DND-41 (cell line): ENCODE measurements at regions not wholly inside any gene's neighbourhood (a gene's known extent, or its start where the extent isn't known, plus 50 kb on each side); places are given as distances from the start of the nearest gene placed in this dataset.

Source experiments
- ATAC-seq: fragments of 200-7000 bp; cut with Tn5 transposase; 3 replicates; pipeline ENCODE4 v1.9.1; 2021; ENCODE audit warnings: low read depth; ENCODE audit not compliant: insufficient read depth
- DNase-seq: peaks from one replicate; pipeline ENCODE4 v3.0.0-alpha.2; 2020
- H2AFZ ChIP-seq: 2 replicates; pipeline ENCODE4 v1.6.0; 2012; ENCODE audit warnings: low read depth, low read length
- H3K27ac ChIP-seq: 2 replicates; pipeline ENCODE4 v1.5.1; 2012; ENCODE audit warnings: low read length, inconsistent platforms
- H3K27me3 ChIP-seq: fragments of 200-600 bp; sonication (generic); 2 replicates; pipeline ENCODE4 v1.6.0; 2012; ENCODE audit warnings: low read length, mild to moderate bottlenecking, inconsistent platforms; ENCODE audit not compliant: insufficient read depth, poor library complexity
- H3K36me3 ChIP-seq: 2 replicates; pipeline ENCODE4 v1.5.1; 2012; ENCODE audit warnings: low read length, inconsistent platforms; ENCODE audit not compliant: insufficient read depth
- H3K4me1 ChIP-seq: 2 replicates; pipeline ENCODE4 v1.5.1; 2012; ENCODE audit warnings: mild to moderate bottlenecking, low read length; ENCODE audit not compliant: insufficient read depth
- H3K4me2 ChIP-seq: 2 replicates; pipeline ENCODE4 v1.6.0; 2012; ENCODE audit warnings: mild to moderate bottlenecking, moderate library complexity, low read length, inconsistent platforms; ENCODE audit not compliant: insufficient read depth
- H3K4me3 ChIP-seq, 2 experiments: fragments of 200-600 bp in 1 of 2; shearing (Covaris generic) in 1 of 2; 2 replicates each; pipeline ENCODE4 v1.5.1; 2012 to 2016; ENCODE audit warnings: inconsistent platforms in 2 of 2, low read length in 2 of 2, mild to moderate bottlenecking in 2 of 2, low read depth in 1 of 2, moderate library complexity in 1 of 2
- H3K79me2 ChIP-seq: 2 replicates; pipeline ENCODE4 v1.6.0; 2012; ENCODE audit warnings: low read length, inconsistent platforms; ENCODE audit not compliant: insufficient read depth
- H3K9ac ChIP-seq: 2 replicates; pipeline ENCODE4 v1.6.0; 2012; ENCODE audit warnings: low read depth, mild to moderate bottlenecking, inconsistent platforms, low read length, moderate library complexity
- H3K9me3 ChIP-seq: 2 replicates; pipeline ENCODE4 v1.5.1; 2012; ENCODE audit warnings: low read length, moderate library complexity, mild to moderate bottlenecking, inconsistent platforms; ENCODE audit not compliant: insufficient read depth, severe bottlenecking
- H4K20me1 ChIP-seq: 2 replicates; pipeline ENCODE4 v1.6.0; 2012; ENCODE audit warnings: low read length; ENCODE audit not compliant: insufficient read depth
- CTCF ChIP-seq: IDR thresholded peaks from 2 replicates; pipeline ENCODE4 v1.5.1; 2012; ENCODE audit warnings: borderline replicate concordance, low read length, moderate library complexity, mild to moderate bottlenecking; ENCODE audit not compliant: poor library complexity, severe bottlenecking; ENCODE audit errors: extremely low read depth
- EZH2 ChIP-seq: IDR thresholded peaks from 3 replicates; pipeline ENCODE4 v1.6.1; 2012; ENCODE audit warnings: borderline replicate concordance, low read depth, mild to moderate bottlenecking, moderate library complexity, low read length, inconsistent platforms; ENCODE audit not compliant: severe bottlenecking

GRCh38 chrX:118189000-118189399, 72.4 kb upstream of the KLHL13 start:
- ATAC-seq: no peak
- no peaks in the 10 kb centered on the region for H3K27me3 ChIP-seq
- no peak overlapping the region for H3K9ac ChIP-seq
- H4K20me1 ChIP-seq: no peaks in the 10 kb centered on the region
- H3K9me3 ChIP-seq: no peaks in the 10 kb centered on the region
- H3K27ac ChIP-seq: no peak overlapping the region
- no peaks in the 10 kb centered on the region for H3K4me1 ChIP-seq
- no peak overlapping the region for H3K4me2 ChIP-seq
- no peak for DNase-seq
- H3K4me3 ChIP-seq: no peak overlapping the region
- H2AFZ ChIP-seq: no peak overlapping the region
- no peak for TF ChIP-seq EZH2
- no peak for TF ChIP-seq CTCF
- no peaks in the 10 kb centered on the region for H3K79me2 ChIP-seq
- H3K36me3 ChIP-seq: no peaks in the 10 kb centered on the region

DNA sequence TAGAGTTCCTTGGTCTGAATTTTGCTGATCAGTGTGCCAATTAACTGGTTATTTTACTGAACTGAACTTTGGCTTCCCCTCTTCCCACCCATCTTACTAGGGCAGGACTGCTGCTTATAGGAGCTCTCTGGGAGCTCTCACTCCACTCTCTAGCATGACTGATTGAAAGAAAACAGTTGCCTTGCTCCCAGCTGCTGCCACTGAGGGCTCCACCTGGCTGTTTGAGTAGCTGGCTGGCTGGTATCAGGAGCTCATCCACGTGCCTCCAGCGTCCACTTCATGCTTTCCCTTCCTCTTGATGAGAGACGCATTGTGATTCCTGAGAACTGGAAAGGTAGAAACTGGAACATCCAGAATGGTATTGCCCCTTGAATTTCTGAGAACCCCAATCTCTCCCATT, 73.0 kb upstream of the KLHL13 start:
- H3K4me2 ChIP-seq: no peak overlapping the region
- H3K36me3 ChIP-seq: no peaks in the 10 kb centered on the region
- H3K9ac ChIP-seq: no peak overlapping the region
- no peaks in the 10 kb centered on the region for H3K9me3 ChIP-seq
- ATAC-seq (no peak), DNase-seq (no peak)
- H2AFZ ChIP-seq: no peak overlapping the region
- no peaks in the 10 kb centered on the region for H3K79me2 ChIP-seq
- H3K4me1 ChIP-seq: no peaks in the 10 kb centered on the region
- H3K27me3 ChIP-seq: no peaks in the 10 kb centered on the region
- TF ChIP-seq EZH2: no peak
- no peak for TF ChIP-seq CTCF
- no peaks in the 10 kb centered on the region for H4K20me1 ChIP-seq
- H3K4me3 ChIP-seq: no peak overlapping the region
- H3K27ac ChIP-seq: no peak overlapping the region

DNA sequence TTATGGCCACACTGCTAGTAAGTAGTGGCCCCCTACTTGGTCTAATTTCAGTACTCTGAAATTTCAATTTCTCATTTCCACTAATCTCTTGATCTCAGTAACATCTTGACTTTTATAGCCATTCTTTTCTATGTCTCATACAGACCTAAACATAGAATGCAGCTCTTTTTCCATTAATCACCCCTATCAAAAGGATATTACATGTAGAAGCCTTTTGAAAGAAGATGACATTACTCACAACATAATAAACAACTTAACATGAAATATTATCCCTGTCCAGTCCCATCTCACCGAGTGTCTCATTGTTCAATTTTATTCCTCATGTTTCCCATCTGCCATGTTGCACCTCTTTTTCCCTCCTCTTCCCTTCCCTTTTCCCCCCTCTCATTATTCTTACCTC, 81.1 kb upstream of the KLHL13 start:
- no peaks in the 10 kb centered on the region for H4K20me1 ChIP-seq
- no peak overlapping the region for H3K4me3 ChIP-seq
- H3K4me1 ChIP-seq: no peaks in the 10 kb centered on the region
- ATAC-seq (no peak), DNase-seq (no peak)
- H3K9ac ChIP-seq: no peak overlapping the region
- H3K27ac ChIP-seq: no peak overlapping the region
- no peaks in the 10 kb centered on the region for H3K27me3 ChIP-seq
- H3K4me2 ChIP-seq: no peak overlapping the region
- no peak overlapping the region for H2AFZ ChIP-seq
- no peaks in the 10 kb centered on the region for H3K9me3 ChIP-seq
- no peaks in the 10 kb centered on the region for H3K36me3 ChIP-seq
- TF ChIP-seq CTCF (no peak), EZH2 (no peak)
- H3K79me2 ChIP-seq: no peaks in the 10 kb centered on the region

GRCh38 chrX:118198577-118198976, 82.0 kb upstream of the KLHL13 start:
- ATAC-seq: no peak
- no peak overlapping the region for H3K4me3 ChIP-seq
- no peaks in the 10 kb centered on the region for H4K20me1 ChIP-seq
- H3K79me2 ChIP-seq: no peaks in the 10 kb centered on the region
- DNase-seq: no peak
- no peaks in the 10 kb centered on the region for H3K4me1 ChIP-seq
- no peak overlapping the region for H2AFZ ChIP-seq
- H3K27me3 ChIP-seq: no peaks in the 10 kb centered on the region
- no peaks in the 10 kb centered on the region for H3K36me3 ChIP-seq
- no peak overlapping the region for H3K27ac ChIP-seq
- TF ChIP-seq EZH2 (no peak), CTCF (no peak)
- H3K4me2 ChIP-seq: no peak overlapping the region
- no peak overlapping the region for H3K9ac ChIP-seq
- H3K9me3 ChIP-seq: no peaks in the 10 kb centered on the region
